ENCODE measurements at regions not wholly inside any gene's neighbourhood (a gene's known extent, or its start where the extent isn't known, plus 50 kb on each side); places are given as distances from the start of the nearest gene placed in this dataset.
"Not testable (repeated sequence)": the region's sequence is repeated elsewhere in the genome, so short reads cannot be mapped to it uniquely, and the experiment has no call there.

- in situ Hi-C loops (cut with HindIII; ENCODE audit: low sequenced_read_pairs): no loop called here
These were observed 461.6 kb downstream of the PREX1 start for GRCh38 chr20:48366230-48366629.

DNA sequence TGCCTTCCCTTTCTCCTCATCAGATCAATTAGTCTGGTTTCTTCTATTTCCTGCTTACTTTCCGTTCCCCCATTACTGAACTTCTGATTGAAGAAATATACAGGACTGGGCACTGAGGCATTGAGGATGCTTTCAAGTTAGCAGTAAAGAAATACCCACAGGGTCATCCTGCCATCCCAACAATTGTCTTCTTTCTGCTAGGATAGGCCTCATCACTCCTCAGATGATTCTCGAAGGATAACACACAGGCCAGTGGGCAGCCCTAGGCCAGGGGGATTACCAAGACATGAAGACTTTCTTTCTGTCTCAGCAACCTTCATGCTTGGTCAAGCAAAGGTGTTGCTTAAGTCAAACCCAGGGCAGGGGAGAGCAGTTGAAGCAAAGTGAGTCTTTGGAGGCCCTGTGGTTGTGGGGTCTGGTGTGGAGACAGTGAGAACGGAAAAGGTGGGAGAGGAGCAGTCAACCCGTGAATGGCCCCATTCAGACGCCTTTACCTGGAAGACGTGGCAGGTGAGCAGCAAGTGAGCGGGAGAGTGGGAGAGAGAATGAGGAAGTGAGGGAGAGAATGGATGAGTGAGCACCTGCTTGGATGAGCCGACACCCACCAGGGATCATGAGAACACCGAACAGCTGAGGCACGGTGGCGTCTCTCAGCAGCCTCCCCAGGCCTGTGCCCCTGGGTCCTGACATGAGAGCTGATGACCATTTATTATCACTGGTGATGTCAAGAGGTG lies 462.9 kb downstream of the PREX1 start:
- in situ Hi-C loops (cut with HindIII; ENCODE audit: low sequenced_read_pairs): no loop called here

DNA sequence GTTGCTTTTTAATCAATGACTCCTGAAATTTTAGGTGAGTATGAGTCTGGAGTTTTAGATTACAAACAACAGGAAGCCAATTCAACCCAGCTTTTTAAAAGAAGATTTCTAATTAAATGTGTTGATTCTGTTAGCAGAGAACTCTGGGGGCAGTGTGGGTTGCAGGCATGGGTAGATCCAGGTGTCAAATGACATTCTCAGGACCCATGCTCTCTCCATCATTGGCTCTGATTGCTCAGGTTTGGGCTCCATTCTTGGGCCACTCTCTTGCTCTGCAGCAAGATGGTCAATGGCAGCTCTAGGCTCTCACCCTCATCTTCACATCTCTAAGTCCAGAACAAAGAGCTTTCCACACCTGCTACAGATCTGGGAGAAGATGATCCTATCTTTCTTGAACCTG lies 463.7 kb downstream of the PREX1 start:
- in situ Hi-C loops (cut with HindIII; ENCODE audit: low sequenced_read_pairs): no loop called here

- in situ Hi-C loops (cut with HindIII; ENCODE audit: low sequenced_read_pairs): no loop called here
These were observed 467.3 kb downstream of the PREX1 start for GRCh38 chr20:48360342-48360975.

- in situ Hi-C loops (cut with HindIII; ENCODE audit: low sequenced_read_pairs): no loop called here
These were observed 468.0 kb downstream of the PREX1 start for GRCh38 chr20:48359692-48360341.

- in situ Hi-C loops (cut with HindIII; ENCODE audit: low sequenced_read_pairs): not testable (repeated sequence)
These were observed 468.8 kb downstream of the PREX1 start for GRCh38 chr20:48359055-48359390.

DNA sequence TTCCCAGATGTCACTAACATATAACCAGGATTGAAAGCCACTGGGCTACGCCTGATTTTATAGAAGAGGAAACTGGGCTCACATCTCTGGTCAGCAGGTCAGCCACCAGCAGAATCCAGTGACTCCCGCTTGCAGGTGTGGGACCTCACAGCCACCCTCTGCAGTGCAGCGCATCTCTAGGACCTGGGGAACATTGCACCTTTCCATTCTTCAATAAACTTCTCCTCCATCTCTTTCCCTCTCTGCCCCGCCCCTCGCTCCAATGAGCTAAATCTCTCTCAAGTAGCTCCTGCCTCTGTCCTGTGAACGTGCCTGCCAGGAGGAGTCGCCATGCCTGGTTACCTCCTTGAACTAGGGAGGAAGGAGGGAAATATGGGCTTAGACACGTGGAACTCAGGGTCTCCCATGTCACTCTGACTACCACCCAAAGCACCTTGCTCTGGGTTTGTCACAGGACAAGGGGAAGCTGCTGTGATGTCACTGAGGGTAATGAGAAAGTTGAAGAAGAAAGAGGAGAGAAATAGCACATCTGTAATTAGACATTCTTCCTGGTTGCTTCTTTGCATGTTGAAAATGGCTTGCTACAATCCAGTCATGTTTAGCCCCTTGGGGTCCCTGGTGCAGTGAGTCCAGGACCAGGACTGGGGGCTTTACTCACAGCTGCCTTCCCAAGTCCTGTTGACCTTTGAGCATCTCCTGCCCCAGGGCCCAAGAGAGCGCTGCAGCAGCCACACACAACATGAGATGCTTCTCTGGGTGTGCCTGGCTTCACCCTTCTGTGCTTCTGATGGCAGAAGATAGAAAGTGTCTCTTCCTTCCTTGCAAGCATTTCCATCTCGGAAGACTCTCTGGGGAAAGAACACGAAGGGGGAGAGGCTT lies 469.4 kb downstream of the PREX1 start:
- in situ Hi-C loops (cut with HindIII; ENCODE audit: low sequenced_read_pairs): no loop called here

DNA sequence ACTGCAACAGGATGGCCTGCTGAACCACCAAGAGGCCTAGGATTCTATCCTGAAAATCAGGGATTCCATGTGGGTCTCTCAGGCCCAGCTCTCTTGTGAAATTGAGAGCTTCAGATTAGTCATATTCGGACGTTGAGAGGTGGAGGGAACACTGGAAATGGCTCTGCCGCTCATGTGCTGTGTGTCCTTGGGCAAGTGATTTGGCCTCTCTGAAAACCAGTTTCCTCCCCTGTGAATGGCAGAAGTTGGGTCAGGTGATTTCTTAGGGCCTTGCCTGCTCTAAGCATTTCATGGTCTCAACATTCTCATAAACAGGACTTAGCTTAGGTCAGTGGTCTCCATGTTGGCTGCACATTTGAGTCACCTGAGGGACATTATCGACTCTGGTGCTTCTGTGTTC lies 470.1 kb downstream of the PREX1 start:
- in situ Hi-C loops (cut with HindIII; ENCODE audit: low sequenced_read_pairs): no loop called here

DNA sequence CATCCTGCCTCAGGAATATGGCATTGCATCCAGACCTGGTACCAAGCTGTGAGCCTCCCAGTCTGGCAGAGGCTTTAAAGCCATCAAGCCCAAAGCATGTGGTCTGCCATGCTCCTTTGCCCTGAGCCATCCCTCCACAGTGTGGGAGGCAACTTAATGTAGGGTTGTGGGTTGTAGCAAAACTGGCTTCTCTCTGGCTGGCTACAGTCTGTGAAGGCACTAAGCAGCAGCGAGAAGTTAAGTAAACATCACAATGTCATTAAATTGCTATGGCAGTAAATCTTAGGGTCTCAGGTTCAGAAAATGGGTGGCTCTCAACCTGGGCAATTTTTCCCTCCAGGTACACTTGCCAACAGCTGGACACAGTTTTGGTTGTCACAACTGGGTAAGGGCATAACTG lies 472.9 kb downstream of the PREX1 start:
- in situ Hi-C loops (cut with HindIII; ENCODE audit: low sequenced_read_pairs): no loop called here

DNA sequence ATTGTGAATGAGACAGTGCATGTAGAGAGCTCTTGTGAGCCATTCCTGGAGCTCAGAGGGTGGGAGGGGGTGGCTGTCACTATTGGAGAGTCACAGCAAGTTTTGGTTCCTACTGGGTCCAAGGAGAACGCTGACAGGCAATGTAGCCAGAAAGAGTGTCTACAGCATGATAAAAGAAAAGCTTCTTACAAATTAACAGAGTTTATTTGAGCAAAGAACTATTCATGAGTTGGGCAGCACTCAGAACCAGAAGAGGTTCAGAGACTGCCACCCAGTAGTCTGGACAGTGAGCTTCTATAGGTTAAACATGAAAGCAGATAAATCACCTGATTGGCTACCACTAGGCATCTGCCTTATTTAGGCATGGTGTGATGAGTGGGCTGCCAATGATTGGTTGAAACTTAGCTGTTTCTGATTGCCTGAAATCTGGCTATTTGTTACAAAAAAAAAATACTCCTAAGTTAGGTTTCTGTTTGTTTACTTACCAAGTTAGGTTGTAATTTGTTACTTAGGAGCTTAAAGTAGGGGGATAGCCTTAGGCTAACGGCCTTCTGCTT lies 473.4 kb downstream of the PREX1 start:
- in situ Hi-C loops (cut with HindIII; ENCODE audit: low sequenced_read_pairs): no loop called here

- in situ Hi-C loops (cut with HindIII; ENCODE audit: low sequenced_read_pairs): no loop called here
These were observed 475.2 kb downstream of the PREX1 start for GRCh38 chr20:48352628-48353027.

- in situ Hi-C loops (cut with HindIII; ENCODE audit: low sequenced_read_pairs): no loop called here
These were observed 475.8 kb downstream of the PREX1 start for GRCh38 chr20:48352042-48352441.

- in situ Hi-C loops (cut with HindIII; ENCODE audit: low sequenced_read_pairs): no loop called here
These were observed 477.3 kb downstream of the PREX1 start for GRCh38 chr20:48350313-48350988.

DNA sequence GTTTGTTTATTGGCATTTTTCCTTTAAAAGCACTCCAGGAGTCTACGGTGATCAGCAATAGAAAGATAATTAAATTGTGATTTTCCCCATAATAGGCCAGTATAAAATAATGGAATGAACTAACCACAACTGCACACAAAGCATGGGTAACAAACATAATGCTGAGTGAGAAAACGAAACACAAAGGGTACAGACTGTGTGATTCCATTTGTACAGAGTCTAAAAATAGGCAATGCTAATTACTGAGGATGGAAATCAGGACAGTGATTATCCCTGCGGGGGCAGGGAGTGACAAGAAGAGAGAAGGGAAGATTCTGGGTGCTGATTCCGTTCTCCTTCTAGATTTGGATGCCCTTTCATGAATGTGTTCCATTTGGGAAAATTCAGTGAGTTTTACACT lies 478.1 kb downstream of the PREX1 start:
- in situ Hi-C loops (cut with HindIII; ENCODE audit: low sequenced_read_pairs): no loop called here

- in situ Hi-C loops (cut with HindIII; ENCODE audit: low sequenced_read_pairs): no loop called here
These were observed 479.8 kb downstream of the PREX1 start for GRCh38 chr20:48348022-48348421.

DNA sequence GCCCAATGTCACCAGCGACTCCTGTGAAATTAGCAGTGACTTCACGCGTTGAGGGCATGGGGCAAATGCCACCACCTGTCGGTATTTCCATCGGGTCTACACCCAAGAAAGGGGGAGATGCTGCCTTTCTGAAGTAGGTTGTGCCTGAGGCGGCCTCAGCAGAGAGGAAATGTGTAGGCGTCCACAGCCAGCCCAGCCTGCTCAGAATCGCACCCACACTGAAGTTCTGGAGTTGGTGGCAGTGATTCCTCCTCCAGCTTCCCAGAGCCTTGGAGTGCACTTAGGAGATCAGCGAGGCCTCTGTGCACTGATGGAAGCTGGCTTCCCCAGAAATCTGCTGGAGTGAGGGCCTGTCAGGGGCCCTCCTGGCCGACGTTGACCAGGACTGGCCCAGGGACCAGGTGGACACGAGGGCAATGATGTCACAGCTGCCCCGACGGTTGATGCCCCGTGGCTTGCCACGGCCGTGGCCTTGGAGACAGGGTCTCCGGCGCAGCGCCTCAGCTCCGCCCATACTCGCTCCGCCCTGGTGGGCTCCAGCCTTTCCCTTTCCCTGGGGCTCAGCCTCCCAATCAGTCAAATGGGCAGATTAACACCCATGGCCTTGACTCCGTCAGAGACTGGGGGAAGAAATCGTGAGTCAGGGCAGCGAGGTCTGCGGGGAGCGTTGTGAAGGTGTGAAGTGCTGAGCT lies 484.8 kb downstream of the PREX1 start:
- in situ Hi-C loops (cut with HindIII; ENCODE audit: low sequenced_read_pairs): no loop called here

- in situ Hi-C loops (cut with HindIII; ENCODE audit: low sequenced_read_pairs): no loop called here
These were observed 486.9 kb downstream of the PREX1 start for GRCh38 chr20:48340883-48341281.

- in situ Hi-C loops (cut with HindIII; ENCODE audit: low sequenced_read_pairs): no loop called here
These were observed 487.6 kb downstream of the PREX1 start for GRCh38 chr20:48339986-48340882.
